ENCODE measurements at regions not wholly inside any gene's neighbourhood (a gene's known extent, or its start where the extent isn't known, plus 50 kb on each side); places are given as distances from the start of the nearest gene placed in this dataset.
A peak's percentile ranks its signal among the peaks of the same experiment; 100 is the strongest.

GRCh38 chr18:27826101-27826500 lies 350.8 kb downstream of the CDH2 start:
- no peak for DNase-seq (ENCODE audit: low read depth)

GRCh38 chr18:27825689-27826088 lies 351.2 kb downstream of the CDH2 start:
- no peak for DNase-seq (ENCODE audit: low read depth)

GRCh38 chr18:27824841-27825681 lies 351.9 kb downstream of the CDH2 start:
- DNase-seq (ENCODE audit: low read depth): no peak

- DNase-seq (ENCODE audit: low read depth): no peak
Measured at GRCh38 chr18:27824275-27824674, 352.7 kb downstream of the CDH2 start.

GRCh38 chr18:27823053-27823452 lies 353.9 kb downstream of the CDH2 start:
- no peak for DNase-seq (ENCODE audit: low read depth)

GRCh38 chr18:27808683-27809082 lies 368.2 kb downstream of the CDH2 start:
- DNase-seq (ENCODE audit: low read depth): no peak

- peak; percentile 16 for DNase-seq (ENCODE audit: low read depth)
Measured at GRCh38 chr18:27803957-27804356, 373.0 kb downstream of the CDH2 start.

- no peak for DNase-seq (ENCODE audit: low read depth)
Measured at GRCh38 chr18:27797484-27797883, 379.4 kb downstream of the CDH2 start.

- DNase-seq (ENCODE audit: low read depth): no peak
Measured at GRCh38 chr18:27794181-27794926, 382.6 kb downstream of the CDH2 start.

- no peak for DNase-seq (ENCODE audit: low read depth)
Measured at GRCh38 chr18:27793013-27793785, 383.7 kb downstream of the CDH2 start.

GRCh38 chr18:27789406-27789805 lies 387.5 kb downstream of the CDH2 start:
- no peak for DNase-seq (ENCODE audit: low read depth)

GRCh38 chr18:27787547-27787946 lies 389.4 kb downstream of the CDH2 start:
- no peak for DNase-seq (ENCODE audit: low read depth)

GRCh38 chr18:27785815-27786471 lies 391.0 kb downstream of the CDH2 start:
- no peak for DNase-seq (ENCODE audit: low read depth)

- no peak for DNase-seq (ENCODE audit: low read depth)
Measured at GRCh38 chr18:27780061-27780745, 396.7 kb downstream of the CDH2 start.

- no peak for DNase-seq (ENCODE audit: low read depth)
Measured at GRCh38 chr18:27778925-27779324, 398.0 kb downstream of the CDH2 start.

GRCh38 chr18:27778441-27778840 lies 398.5 kb downstream of the CDH2 start:
- peak; percentile 5 for DNase-seq (ENCODE audit: low read depth)

- no peak for DNase-seq (ENCODE audit: low read depth)
Measured at GRCh38 chr18:27772081-27772480, 404.8 kb downstream of the CDH2 start.

GRCh38 chr18:27771571-27771970 lies 405.4 kb downstream of the CDH2 start:
- DNase-seq (ENCODE audit: low read depth): no peak

GRCh38 chr18:27769152-27769551 lies 407.8 kb downstream of the CDH2 start:
- DNase-seq (ENCODE audit: low read depth): no peak

- DNase-seq (ENCODE audit: low read depth): peak; percentile 7
Measured at GRCh38 chr18:27763936-27764335, 413.0 kb downstream of the CDH2 start.

GRCh38 chr18:27763341-27763740 lies 413.6 kb downstream of the CDH2 start:
- no peak for DNase-seq (ENCODE audit: low read depth)

Data from GM04504 (cell line).